HL-60 (cell line): ENCODE measurements at regions not wholly inside any gene's neighbourhood (a gene's known extent, or its start where the extent isn't known, plus 50 kb on each side); places are given as distances from the start of the nearest gene placed in this dataset.

Experiments used
- DNase-seq, 2 experiments: peaks; one replicate each; pipeline ENCODE4 v3.0.0-alpha.2; 2010 to 2020; ENCODE audit warnings: low read depth in 1 of 2, low spot score in 1 of 2
- H3K27ac ChIP-seq: fragments of 250-450 bp; sonication (Bioruptor Pico); replicated peaks from 2 replicates; pipeline ENCODE4 v1.5.1; 2020; ENCODE audit warnings: mild to moderate bottlenecking, moderate library complexity
- H3K27me3 ChIP-seq: fragments of 250-450 bp; sonication (Bioruptor Pico); 2 replicates; pipeline ENCODE4 v1.5.1; 2021; ENCODE audit warnings: mild to moderate bottlenecking, moderate library complexity; ENCODE audit not compliant: insufficient read depth, poor library complexity, severe bottlenecking
- H3K4me3 ChIP-seq: replicated peaks from 2 replicates; pipeline ENCODE4 v1.5.1; 2011; ENCODE audit warnings: mild to moderate bottlenecking, control low read depth, low read length; ENCODE audit not compliant: insufficient read depth
- GABPA ChIP-seq: IDR thresholded peaks from 2 replicates; pipeline ENCODE4 v1.6.1; 2012; ENCODE audit warnings: low read depth
- POLR2AphosphoS5 ChIP-seq: IDR thresholded peaks from 2 replicates; pipeline ENCODE4 v1.6.1; 2012; ENCODE audit warnings: low read depth
- SPI1 ChIP-seq: IDR thresholded peaks from 2 replicates; pipeline ENCODE4 v1.6.1; 2012; ENCODE audit warnings: low read depth, mild to moderate bottlenecking, borderline replicate concordance
- TF ChIP-seq, protein P1 (sequence below): IDR thresholded peaks from one replicate; pipeline ENCODE4 v1.5.1; 2011; ENCODE audit warnings: low read length, control low read depth, inconsistent platforms; ENCODE audit not compliant: insufficient read depth
- TF ChIP-seq, protein P2 (sequence below): IDR thresholded peaks from 2 replicates; pipeline ENCODE4 v1.6.1; 2012; ENCODE audit warnings: low read depth; ENCODE audit not compliant: insufficient replicate concordance

DNA sequence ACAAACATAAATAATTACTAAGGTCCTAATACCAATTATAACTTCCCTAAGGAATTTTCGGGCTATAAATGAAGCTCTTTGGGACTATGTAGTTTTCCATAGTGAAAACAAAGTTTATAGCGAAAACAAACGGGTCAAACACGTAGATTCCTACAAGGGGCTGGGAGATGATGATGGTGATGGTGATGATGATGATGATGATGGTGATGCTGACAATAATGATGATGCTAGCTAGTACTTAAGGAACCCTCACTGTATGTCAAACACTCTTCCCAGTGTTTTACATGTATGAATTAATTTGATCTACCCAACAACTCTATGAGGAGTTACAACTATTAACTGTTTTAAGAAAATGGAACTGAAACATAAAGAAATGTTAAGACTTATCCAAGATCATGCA lies 63.7 kb upstream of the PIK3R1 start:
- TF ChIP-seq, protein P1, sequence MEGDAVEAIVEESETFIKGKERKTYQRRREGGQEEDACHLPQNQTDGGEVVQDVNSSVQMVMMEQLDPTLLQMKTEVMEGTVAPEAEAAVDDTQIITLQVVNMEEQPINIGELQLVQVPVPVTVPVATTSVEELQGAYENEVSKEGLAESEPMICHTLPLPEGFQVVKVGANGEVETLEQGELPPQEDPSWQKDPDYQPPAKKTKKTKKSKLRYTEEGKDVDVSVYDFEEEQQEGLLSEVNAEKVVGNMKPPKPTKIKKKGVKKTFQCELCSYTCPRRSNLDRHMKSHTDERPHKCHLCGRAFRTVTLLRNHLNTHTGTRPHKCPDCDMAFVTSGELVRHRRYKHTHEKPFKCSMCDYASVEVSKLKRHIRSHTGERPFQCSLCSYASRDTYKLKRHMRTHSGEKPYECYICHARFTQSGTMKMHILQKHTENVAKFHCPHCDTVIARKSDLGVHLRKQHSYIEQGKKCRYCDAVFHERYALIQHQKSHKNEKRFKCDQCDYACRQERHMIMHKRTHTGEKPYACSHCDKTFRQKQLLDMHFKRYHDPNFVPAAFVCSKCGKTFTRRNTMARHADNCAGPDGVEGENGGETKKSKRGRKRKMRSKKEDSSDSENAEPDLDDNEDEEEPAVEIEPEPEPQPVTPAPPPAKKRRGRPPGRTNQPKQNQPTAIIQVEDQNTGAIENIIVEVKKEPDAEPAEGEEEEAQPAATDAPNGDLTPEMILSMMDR = no peak
- TF ChIP-seq SPI1 = no peak
- no peak for TF ChIP-seq GABPA
- no peak for TF ChIP-seq POLR2AphosphoS5
- TF ChIP-seq, protein P2, sequence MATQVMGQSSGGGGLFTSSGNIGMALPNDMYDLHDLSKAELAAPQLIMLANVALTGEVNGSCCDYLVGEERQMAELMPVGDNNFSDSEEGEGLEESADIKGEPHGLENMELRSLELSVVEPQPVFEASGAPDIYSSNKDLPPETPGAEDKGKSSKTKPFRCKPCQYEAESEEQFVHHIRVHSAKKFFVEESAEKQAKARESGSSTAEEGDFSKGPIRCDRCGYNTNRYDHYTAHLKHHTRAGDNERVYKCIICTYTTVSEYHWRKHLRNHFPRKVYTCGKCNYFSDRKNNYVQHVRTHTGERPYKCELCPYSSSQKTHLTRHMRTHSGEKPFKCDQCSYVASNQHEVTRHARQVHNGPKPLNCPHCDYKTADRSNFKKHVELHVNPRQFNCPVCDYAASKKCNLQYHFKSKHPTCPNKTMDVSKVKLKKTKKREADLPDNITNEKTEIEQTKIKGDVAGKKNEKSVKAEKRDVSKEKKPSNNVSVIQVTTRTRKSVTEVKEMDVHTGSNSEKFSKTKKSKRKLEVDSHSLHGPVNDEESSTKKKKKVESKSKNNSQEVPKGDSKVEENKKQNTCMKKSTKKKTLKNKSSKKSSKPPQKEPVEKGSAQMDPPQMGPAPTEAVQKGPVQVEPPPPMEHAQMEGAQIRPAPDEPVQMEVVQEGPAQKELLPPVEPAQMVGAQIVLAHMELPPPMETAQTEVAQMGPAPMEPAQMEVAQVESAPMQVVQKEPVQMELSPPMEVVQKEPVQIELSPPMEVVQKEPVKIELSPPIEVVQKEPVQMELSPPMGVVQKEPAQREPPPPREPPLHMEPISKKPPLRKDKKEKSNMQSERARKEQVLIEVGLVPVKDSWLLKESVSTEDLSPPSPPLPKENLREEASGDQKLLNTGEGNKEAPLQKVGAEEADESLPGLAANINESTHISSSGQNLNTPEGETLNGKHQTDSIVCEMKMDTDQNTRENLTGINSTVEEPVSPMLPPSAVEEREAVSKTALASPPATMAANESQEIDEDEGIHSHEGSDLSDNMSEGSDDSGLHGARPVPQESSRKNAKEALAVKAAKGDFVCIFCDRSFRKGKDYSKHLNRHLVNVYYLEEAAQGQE = no peak
- Histone ChIP-seq H3K27me3 (no peaks in the 10 kb centered on the region), H3K4me3 (no peak overlapping the region), H3K27ac (no peak overlapping the region)
- DNase-seq = no peak

DNA sequence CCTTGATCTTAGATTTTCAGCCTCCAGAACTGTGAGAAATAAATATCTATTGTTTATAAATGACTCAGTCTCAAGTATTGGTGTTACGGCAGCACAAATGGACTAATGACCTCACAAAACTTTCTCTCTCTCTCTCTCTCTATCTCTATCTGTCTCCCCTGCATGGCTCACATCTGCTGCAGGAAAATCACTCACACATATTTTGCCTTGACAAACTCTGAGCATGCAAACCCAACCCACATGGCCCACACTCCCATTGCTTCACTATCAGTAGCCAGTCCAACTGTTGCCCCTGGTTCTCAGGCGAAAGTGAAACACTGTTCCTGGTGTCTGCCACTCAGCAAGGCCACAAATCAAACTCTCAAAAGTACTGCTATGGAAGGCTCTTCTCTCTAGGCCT lies 66.4 kb upstream of the PIK3R1 start:
- no peak overlapping the region for H3K27ac ChIP-seq
- TF ChIP-seq, protein P2 = no peak
- TF ChIP-seq GABPA (no peak), SPI1 (no peak)
- DNase-seq = no peak
- no peak overlapping the region for H3K4me3 ChIP-seq
- H3K27me3 ChIP-seq = no peaks in the 10 kb centered on the region

DNA sequence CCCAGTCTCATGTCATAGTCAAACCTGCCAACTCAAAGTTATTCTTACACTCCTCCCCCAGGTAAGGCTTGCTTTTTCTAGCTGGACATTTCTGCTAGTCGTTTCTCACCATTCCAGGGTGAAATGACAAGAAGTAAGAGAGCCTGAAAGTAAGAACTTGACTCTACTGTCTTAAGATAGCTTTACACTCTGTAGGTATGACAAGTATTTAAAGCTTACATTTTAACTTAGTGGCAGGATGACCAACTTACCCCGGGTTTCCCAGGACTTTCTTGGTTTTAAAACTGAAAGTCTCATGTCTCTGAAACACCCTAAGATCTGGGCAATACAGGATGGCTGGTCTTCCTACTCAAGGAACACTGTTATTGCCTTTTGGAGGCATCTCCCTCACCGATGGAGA lies 67.5 kb upstream of the PIK3R1 start:
- TF ChIP-seq SPI1 (no peak), GABPA (no peak)
- TF ChIP-seq, protein P2 = no peak
- no peaks in the 10 kb centered on the region for H3K27me3 ChIP-seq
- H3K27ac ChIP-seq = no peak overlapping the region
- DNase-seq = no peak
- no peak overlapping the region for H3K4me3 ChIP-seq

DNA sequence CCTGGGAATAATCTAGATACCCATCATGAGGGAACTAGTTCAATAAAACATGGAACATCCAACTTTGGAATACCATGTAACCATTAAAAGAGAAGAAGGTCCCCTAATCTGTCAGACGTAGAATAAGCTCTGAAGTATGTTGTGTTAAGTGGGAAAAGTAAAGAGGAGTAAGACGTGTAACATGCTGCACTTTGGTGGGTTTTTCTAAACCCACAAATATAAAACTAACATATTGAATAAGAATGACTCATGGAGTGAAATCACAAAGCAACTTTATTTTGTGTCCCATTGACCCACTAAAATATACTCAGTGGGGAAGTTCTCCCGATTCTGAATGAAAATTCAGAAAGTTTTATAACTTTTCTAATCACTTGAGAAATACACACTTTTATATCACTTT lies 67.9 kb upstream of the PIK3R1 start:
- Histone ChIP-seq H3K4me3 (no peak overlapping the region), H3K27me3 (no peaks in the 10 kb centered on the region), H3K27ac (no peak overlapping the region)
- no peak for DNase-seq
- TF ChIP-seq SPI1 (no peak), POLR2AphosphoS5 (no peak), GABPA (no peak)
- TF ChIP-seq, protein P1 = no peak
- TF ChIP-seq, protein P2 = no peak
